Small intestine (tissue), 7 donors: ENCODE measurements at regions not wholly inside any gene's neighbourhood (a gene's known extent, or its start where the extent isn't known, plus 50 kb on each side); places are given as distances from the start of the nearest gene placed in this dataset.

ENCODE experiments used
- DNase-seq, 2 donors: peaks; one replicate each; pipeline versions ENCODE4 v3.0.0 to v3.0.0-alpha.2; 2013
- FAIRE-seq: peaks from 2 replicates; lab custom pipeline; 2012; peaks lifted over from hg19 to GRCh38; lab: Jason Lieb, UNC
- H3K27ac ChIP-seq, 3 donors: one replicate each; pipeline ENCODE4 v1.5.1; 2013; ENCODE audit warnings: low read length in 2 of 3, mild to moderate bottlenecking in 2 of 3, control low read depth in 1 of 3, inconsistent platforms in 1 of 3, low read depth in 1 of 3, moderate library complexity in 1 of 3
- H3K27me3 ChIP-seq, 3 donors: one replicate each; pipeline ENCODE4 v1.6.1; 2013; ENCODE audit warnings: low read length in 3 of 3, inconsistent platforms in 1 of 3; ENCODE audit not compliant: control insufficient read depth in 3 of 3, insufficient read depth in 3 of 3
- H3K36me3 ChIP-seq, 3 donors: one replicate each; pipeline ENCODE4 v1.6.1; 2013; ENCODE audit warnings: low read length in 3 of 3, inconsistent platforms in 1 of 3, low read depth in 1 of 3, mild to moderate bottlenecking in 1 of 3, moderate library complexity in 1 of 3; ENCODE audit not compliant: control insufficient read depth in 3 of 3, insufficient read depth in 2 of 3
- H3K4me1 ChIP-seq, 3 donors: one replicate each; pipeline ENCODE4 v1.6.1; 2013; ENCODE audit warnings: low read length in 2 of 3, inconsistent platforms in 1 of 3, low read depth in 1 of 3, mild to moderate bottlenecking in 1 of 3, moderate library complexity in 1 of 3; ENCODE audit not compliant: control insufficient read depth in 3 of 3, insufficient read depth in 2 of 3
- H3K4me3 ChIP-seq, 3 donors: one replicate each; pipeline ENCODE4 v1.5.1; 2013; ENCODE audit warnings: low read length in 3 of 3, control low read depth in 1 of 3, inconsistent platforms in 1 of 3, low read depth in 1 of 3, mild to moderate bottlenecking in 1 of 3, moderate library complexity in 1 of 3
- H3K9me3 ChIP-seq, 2 donors: one replicate each; pipeline ENCODE4 v1.6.1; 2013; ENCODE audit warnings: low read depth in 1 of 2, low read length in 1 of 2; ENCODE audit not compliant: control insufficient read depth in 2 of 2, insufficient read depth in 1 of 2
- WGBS, 3 donors: extraction: QIAGEN DNeasy Blood & Tissue Kit; methylation state at CpG; one replicate each; pipeline ENCODE4 v1.1.7; 2013; 5-methylcytosine and 5-hydroxymethylcytosine counted together
- donor health status: healthy with polysubstance abuse.
- donor health status: control.
- donor health status: control.
- donor health status: Bipolar disorder and iron deficiency.
- donor health status: healthy.

GRCh38 chr16:73212431-73212830 is 164.5 kb upstream of the ZFHX3 start:
- FAIRE-seq = no peak
- DNase-seq = no peak
- WGBS, 3 donors = 44 to 78% (median 62%) methylated on average over 4 of the region's 4 CpGs
- Histone ChIP-seq H3K4me3 (no peak overlapping the region), H3K27ac (no peak overlapping the region), H3K36me3 (no peaks in the 10 kb centered on the region), H3K27me3 (no peaks in the 10 kb centered on the region), H3K9me3 (peaks cover 0 to 9% of the 10 kb centered on the region in 2 donors), H3K4me1 (no peaks in the 10 kb centered on the region)

GRCh38 chr16:73210686-73211085 is 162.8 kb upstream of the ZFHX3 start:
- Histone ChIP-seq H3K9me3 (peaks cover 0 to 4% of the 10 kb centered on the region in 2 donors), H3K36me3 (no peaks in the 10 kb centered on the region), H3K4me3 (no peak overlapping the region), H3K27ac (no peak overlapping the region), H3K4me1 (peaks cover 0 to 10% (median 0%) of the 10 kb centered on the region in 3 donors), H3K27me3 (no peaks in the 10 kb centered on the region)
- DNase-seq (no peak), FAIRE-seq (no peak)
- 61 to 75% (median 63%) methylated on average over 1 of the region's 1 CpG for WGBS, 3 donors

- 60 to 67% (median 62%) methylated on average over 4 of the region's 4 CpGs for WGBS, 3 donors
- Histone ChIP-seq H3K27me3 (no peaks in the 10 kb centered on the region), H3K27ac (no peak overlapping the region), H3K4me1 (peaks cover 0 to 14% (median 0%) of the 10 kb centered on the region in 3 donors), H3K9me3 (peaks cover 0 to 4% of the 10 kb centered on the region in 2 donors), H3K36me3 (no peaks in the 10 kb centered on the region), H3K4me3 (no peak overlapping the region)
- FAIRE-seq = no peak
- no peak for DNase-seq
Observed at GRCh38 chr16:73210084-73210483, 162.2 kb upstream of the ZFHX3 start.

GRCh38 chr16:73209190-73209589 is 161.3 kb upstream of the ZFHX3 start:
- no peak for FAIRE-seq

GRCh38 chr16:73206151-73206707 is 158.3 kb upstream of the ZFHX3 start:
- Histone ChIP-seq H3K4me1 (peaks cover 0 to 34% (median 5%) of the 10 kb centered on the region in 3 donors), H3K4me3 (no peak overlapping the region), H3K27ac (peak overlapping the region in 1 of 3 donors; percentile 39), H3K27me3 (no peaks in the 10 kb centered on the region), H3K36me3 (no peaks in the 10 kb centered on the region), H3K9me3 (peaks cover 0 to 6% of the 10 kb centered on the region in 2 donors)
- WGBS, 3 donors = 55 to 79% (median 57%) methylated on average over 2 of the region's 2 CpGs
- DNase-seq = peak in 1 of 2 donors; percentile 54
- FAIRE-seq = no peak

More at GRCh38 chr16:73209190-73209589, 161.3 kb upstream of the ZFHX3 start:
- no peak overlapping the region for H3K4me3 ChIP-seq
- H3K27ac ChIP-seq = no peak overlapping the region
- DNase-seq = no peak
- H3K36me3 ChIP-seq = no peaks in the 10 kb centered on the region
- H3K4me1 ChIP-seq = peaks cover 0 to 18% (median 0%) of the 10 kb centered on the region in 3 donors
- no peaks in the 10 kb centered on the region for H3K27me3 ChIP-seq
- H3K9me3 ChIP-seq = peaks cover 0 to 4% of the 10 kb centered on the region in 2 donors
- 96 to 98% (median 96%) methylated on average over 2 of the region's 2 CpGs for WGBS, 3 donors

GRCh38 chr16:73205153-73205886 is 157.4 kb upstream of the ZFHX3 start:
- DNase-seq (peak; percentile 87 to 89), FAIRE-seq (no peak)
- Histone ChIP-seq H3K36me3 (no peaks in the 10 kb centered on the region), H3K27me3 (peaks cover 0 to 2% (median 0%) of the 10 kb centered on the region in 3 donors), H3K4me3 (no peak overlapping the region), H3K4me1 (peaks cover 0 to 34% (median 5%) of the 10 kb centered on the region in 3 donors), H3K9me3 (peaks cover 0 to 6% of the 10 kb centered on the region in 2 donors), H3K27ac (peak overlapping the region in 2 of 3 donors; percentile 20 to 58)
- 19 to 68% (median 36%) methylated on average over 9 of the region's 9 CpGs for WGBS, 3 donors

- no peak overlapping the region for H3K4me3 ChIP-seq
- peaks cover 0 to 34% (median 5%) of the 10 kb centered on the region in 3 donors for H3K4me1 ChIP-seq
- H3K27ac ChIP-seq = peak overlapping the region in 2 of 3 donors; percentile 41 to 80
- H3K36me3 ChIP-seq = no peaks in the 10 kb centered on the region
- 16 to 67% (median 38%) methylated on average over 8 of the region's 8 CpGs for WGBS, 3 donors
- peak; percentile 89 to 93 for DNase-seq
- FAIRE-seq = no peak
- peaks cover 0 to 6% of the 10 kb centered on the region in 2 donors for H3K9me3 ChIP-seq
- peaks cover 0 to 2% (median 0%) of the 10 kb centered on the region in 3 donors for H3K27me3 ChIP-seq
Observed at GRCh38 chr16:73204359-73205152, 156.6 kb upstream of the ZFHX3 start.

- H3K36me3 ChIP-seq = no peaks in the 10 kb centered on the region
- peak overlapping the region in 1 of 3 donors; percentile 48 for H3K27ac ChIP-seq
- H3K27me3 ChIP-seq = peaks cover 0 to 2% (median 0%) of the 10 kb centered on the region in 3 donors
- H3K4me3 ChIP-seq = no peak overlapping the region
- FAIRE-seq (no peak), DNase-seq (peak; percentile 80 to 90)
- 5 to 40% (median 27%) methylated on average over 5 of the region's 5 CpGs for WGBS, 3 donors
- peaks cover 0 to 3% of the 10 kb centered on the region in 2 donors for H3K9me3 ChIP-seq
- H3K4me1 ChIP-seq = peaks cover 0 to 37% (median 5%) of the 10 kb centered on the region in 3 donors
Observed at GRCh38 chr16:73202161-73202729, 154.3 kb upstream of the ZFHX3 start.
